ENCODE measurements at regions not wholly inside any gene's neighbourhood (a gene's known extent, or its start where the extent isn't known, plus 50 kb on each side); places are given as distances from the start of the nearest gene placed in this dataset.
A peak's percentile ranks its signal among the peaks of the same experiment; 100 is the strongest.
"Not testable (repeated sequence)": the region's sequence is repeated elsewhere in the genome, so short reads cannot be mapped to it uniquely, and the experiment has no call there.

DNA sequence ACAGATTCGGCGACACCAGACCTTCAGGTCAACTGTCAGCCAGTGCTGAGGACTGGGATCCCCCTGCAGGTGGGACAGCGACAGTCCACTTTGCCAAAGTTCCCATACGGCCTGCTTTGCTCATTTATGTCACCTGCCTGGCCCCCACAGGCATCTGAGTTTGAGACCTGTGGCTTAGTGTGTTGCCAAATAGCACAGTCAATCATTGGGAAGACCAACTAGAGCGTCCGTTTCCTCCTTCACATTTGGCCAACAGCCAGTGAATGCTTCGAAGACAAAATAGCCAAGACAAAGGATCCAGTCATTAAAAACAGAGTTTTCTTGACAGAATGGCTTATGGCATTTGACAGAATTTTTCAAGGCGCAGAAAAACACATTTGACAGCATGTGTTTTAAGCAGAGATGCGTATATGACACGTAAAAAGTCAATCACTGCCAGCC, 113.8 kb downstream of the ABCC12 start:
- H3K36me3 Mint-ChIP-seq, result no peaks in the 10 kb centered on the region
- no peak overlapping the region for H3K27ac Mint-ChIP-seq
- no peaks in the 10 kb centered on the region for H3K9me3 Mint-ChIP-seq
- H3K4me1 Mint-ChIP-seq, result no peaks in the 10 kb centered on the region
- H3K27me3 Mint-ChIP-seq, result peaks cover 3% of the 10 kb centered on the region
- ATAC-seq, result no peak
- H3K4me3 Mint-ChIP-seq, result no peak overlapping the region

- ATAC-seq, result no peak
- H3K36me3 Mint-ChIP-seq, result no peaks in the 10 kb centered on the region
These were observed 120.7 kb downstream of the ABCC12 start for GRCh38 chr16:48035142-48035541.

GRCh38 chr16:48030926-48031325, 124.9 kb downstream of the ABCC12 start:
- no peak for ATAC-seq
- Mint-ChIP-seq H3K4me3 (no peak overlapping the region), H3K4me1 (no peaks in the 10 kb centered on the region)

More at GRCh38 chr16:48035142-48035541, 120.7 kb downstream of the ABCC12 start:
- Mint-ChIP-seq H3K4me1 (no peaks in the 10 kb centered on the region), H3K4me3 (no peak overlapping the region), H3K27me3 (peaks cover 11% of the 10 kb centered on the region), H3K9me3 (peaks cover 2% of the 10 kb centered on the region), H3K27ac (no peak overlapping the region)

DNA sequence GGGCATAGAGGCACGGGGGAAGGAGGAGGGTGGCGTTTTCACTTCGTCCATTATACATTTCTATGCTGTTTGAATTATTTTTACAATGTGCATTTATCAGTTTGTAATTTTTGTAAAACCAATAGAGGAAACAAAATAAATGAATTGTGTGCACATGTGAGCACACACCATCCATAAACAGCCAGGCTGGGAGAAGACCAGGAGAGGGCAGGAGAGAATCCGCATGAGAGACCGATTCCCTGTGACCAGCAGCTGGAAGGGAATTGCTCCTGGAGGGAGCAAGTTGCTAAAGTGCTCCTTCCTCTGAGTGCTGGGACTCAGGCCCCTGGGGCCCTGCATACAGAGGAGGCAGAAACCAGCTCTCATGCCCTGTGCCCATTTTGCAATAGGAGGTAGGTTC, 126.0 kb downstream of the ABCC12 start:
- Mint-ChIP-seq H3K27me3 (peaks cover 11% of the 10 kb centered on the region), H3K9me3 (peaks cover 2% of the 10 kb centered on the region), H3K4me1 (no peaks in the 10 kb centered on the region), H3K4me3 (no peak overlapping the region), H3K36me3 (no peaks in the 10 kb centered on the region), H3K27ac (no peak overlapping the region)
- no peak for ATAC-seq

More at GRCh38 chr16:48030926-48031325, 124.9 kb downstream of the ABCC12 start:
- Mint-ChIP-seq H3K27ac (no peak overlapping the region), H3K9me3 (peaks cover 2% of the 10 kb centered on the region), H3K36me3 (no peaks in the 10 kb centered on the region), H3K27me3 (peaks cover 11% of the 10 kb centered on the region)

GRCh38 chr16:48025359-48025758, 130.4 kb downstream of the ABCC12 start:
- Mint-ChIP-seq H3K4me3 (no peak overlapping the region), H3K4me1 (no peaks in the 10 kb centered on the region), H3K36me3 (no peaks in the 10 kb centered on the region), H3K27ac (no peak overlapping the region), H3K9me3 (no peaks in the 10 kb centered on the region), H3K27me3 (peaks cover 18% of the 10 kb centered on the region)
- no peak for ATAC-seq

GRCh38 chr16:48024042-48024441, 131.8 kb downstream of the ABCC12 start:
- no peak for ATAC-seq
- Mint-ChIP-seq H3K4me3 (no peak overlapping the region), H3K36me3 (no peaks in the 10 kb centered on the region), H3K27ac (no peak overlapping the region), H3K4me1 (no peaks in the 10 kb centered on the region), H3K9me3 (no peaks in the 10 kb centered on the region), H3K27me3 (peaks cover 18% of the 10 kb centered on the region)

DNA sequence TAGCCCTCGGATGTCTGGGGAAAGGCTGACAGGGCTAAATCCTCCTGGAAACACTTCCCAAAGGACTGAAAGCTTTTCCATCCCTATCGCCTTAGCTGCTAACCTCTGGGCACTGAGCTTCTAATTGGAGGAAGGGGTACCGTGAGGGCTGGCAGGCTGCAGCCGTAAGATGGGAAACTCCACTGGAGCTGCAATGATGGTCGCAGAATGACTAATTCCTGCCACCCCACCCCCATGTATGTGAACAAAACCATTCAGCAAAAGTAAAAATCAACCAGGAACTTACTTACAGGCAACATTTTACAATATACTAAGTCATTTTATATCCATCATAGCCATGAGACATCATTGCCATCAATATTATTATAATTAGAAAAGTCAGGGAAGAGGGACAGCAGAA, 133.3 kb downstream of the ABCC12 start:
- Mint-ChIP-seq H3K4me3 (no peak overlapping the region), H3K4me1 (no peaks in the 10 kb centered on the region), H3K27me3 (peaks cover 18% of the 10 kb centered on the region), H3K27ac (no peak overlapping the region), H3K9me3 (no peaks in the 10 kb centered on the region), H3K36me3 (no peaks in the 10 kb centered on the region)
- ATAC-seq, result no peak

- H3K9me3 Mint-ChIP-seq, H3K36me3 Mint-ChIP-seq, H3K4me3 Mint-ChIP-seq, ATAC-seq, H3K4me1 Mint-ChIP-seq, H3K27ac Mint-ChIP-seq: not testable (repeated sequence)
- peaks cover 18% of the 10 kb centered on the region for H3K27me3 Mint-ChIP-seq
These were observed 135.2 kb downstream of the ABCC12 start for GRCh38 chr16:48020617-48021016.

GRCh38 chr16:48014349-48015135, 141.3 kb downstream of the ABCC12 start:
- Mint-ChIP-seq H3K36me3 (no peaks in the 10 kb centered on the region), H3K27ac (no peak overlapping the region), H3K27me3 (no peaks in the 10 kb centered on the region), H3K4me1 (peaks cover 11% of the 10 kb centered on the region), H3K4me3 (no peak overlapping the region), H3K9me3 (no peaks in the 10 kb centered on the region)
- ATAC-seq, result no peak

GRCh38 chr16:48013491-48013901, 142.3 kb downstream of the ABCC12 start:
- Mint-ChIP-seq H3K27ac (no peak overlapping the region), H3K9me3 (no peaks in the 10 kb centered on the region), H3K36me3 (no peaks in the 10 kb centered on the region), H3K4me3 (no peak overlapping the region), H3K27me3 (no peaks in the 10 kb centered on the region), H3K4me1 (peaks cover 11% of the 10 kb centered on the region)
- no peak for ATAC-seq

DNA sequence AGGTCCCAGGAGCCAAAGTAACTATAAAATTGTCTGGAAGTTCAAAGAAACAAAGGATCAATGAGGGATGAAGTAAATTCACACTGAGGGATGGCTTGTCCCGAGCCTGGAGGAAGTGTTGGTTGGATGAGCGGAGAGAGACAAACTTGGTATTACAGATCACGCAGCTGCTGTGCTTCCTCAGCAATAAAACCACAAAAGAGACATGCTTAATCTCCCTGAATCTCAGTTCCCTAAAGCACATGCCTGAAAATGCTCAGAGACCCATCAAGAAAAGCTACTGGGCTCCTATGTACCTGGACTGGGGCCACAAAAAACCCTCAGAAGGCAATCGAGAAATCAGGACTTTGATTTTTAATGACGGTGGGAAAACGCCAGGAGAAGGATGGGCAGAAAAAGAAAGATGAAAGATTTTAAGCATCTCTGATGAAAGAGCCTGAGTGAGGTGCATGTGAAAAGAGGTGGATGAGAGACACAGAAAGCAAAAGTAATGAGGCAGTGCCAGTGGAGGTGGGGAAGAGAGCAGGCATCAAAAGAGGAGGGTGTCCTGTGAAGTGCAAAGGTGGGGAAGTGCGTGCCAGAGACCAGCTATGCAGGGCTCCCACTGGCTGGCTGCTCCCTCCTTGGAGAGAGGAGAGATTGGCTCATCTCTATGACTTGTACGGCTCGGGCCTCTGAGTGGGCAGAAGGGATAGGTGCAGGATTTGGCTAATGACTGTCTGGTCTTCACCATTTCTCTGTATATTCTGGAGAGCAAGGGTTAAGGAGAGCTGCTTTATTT, 143.7 kb downstream of the ABCC12 start:
- H3K27me3 Mint-ChIP-seq, result no peaks in the 10 kb centered on the region
- H3K9me3 Mint-ChIP-seq, result no peaks in the 10 kb centered on the region
- ATAC-seq, result peak; percentile 47
- H3K4me1 Mint-ChIP-seq, result peaks cover 11% of the 10 kb centered on the region
- H3K4me3 Mint-ChIP-seq, result no peak overlapping the region
- H3K36me3 Mint-ChIP-seq, result no peaks in the 10 kb centered on the region
- no peak overlapping the region for H3K27ac Mint-ChIP-seq

GRCh38 chr16:48011466-48011865, 144.3 kb downstream of the ABCC12 start:
- ATAC-seq, result no peak
- Mint-ChIP-seq H3K27ac (no peak overlapping the region), H3K27me3 (no peaks in the 10 kb centered on the region), H3K4me1 (peaks cover 11% of the 10 kb centered on the region), H3K4me3 (no peak overlapping the region), H3K9me3 (peaks cover under 1% of the 10 kb centered on the region), H3K36me3 (no peaks in the 10 kb centered on the region)

GRCh38 chr16:48008011-48008525, 147.7 kb downstream of the ABCC12 start:
- Mint-ChIP-seq H3K4me1 (peaks cover 11% of the 10 kb centered on the region), H3K27ac (no peak overlapping the region), H3K36me3 (no peaks in the 10 kb centered on the region), H3K9me3 (peaks cover 3% of the 10 kb centered on the region), H3K4me3 (no peak overlapping the region), H3K27me3 (no peaks in the 10 kb centered on the region)
- ATAC-seq, result no peak

GRCh38 chr16:48004141-48004695, 151.6 kb downstream of the ABCC12 start:
- H3K4me1 Mint-ChIP-seq, result no peaks in the 10 kb centered on the region
- ATAC-seq, result no peak
- peaks cover 3% of the 10 kb centered on the region for H3K9me3 Mint-ChIP-seq
- H3K27ac Mint-ChIP-seq, result no peak overlapping the region
- no peaks in the 10 kb centered on the region for H3K36me3 Mint-ChIP-seq
- H3K4me3 Mint-ChIP-seq, result no peak overlapping the region
- peaks cover 8% of the 10 kb centered on the region for H3K27me3 Mint-ChIP-seq

GRCh38 chr16:48003206-48003907, 152.4 kb downstream of the ABCC12 start:
- ATAC-seq, result no peak
- Mint-ChIP-seq H3K36me3 (no peaks in the 10 kb centered on the region), H3K27ac (no peak overlapping the region), H3K9me3 (peaks cover 3% of the 10 kb centered on the region), H3K4me1 (no peaks in the 10 kb centered on the region), H3K27me3 (peaks cover 8% of the 10 kb centered on the region), H3K4me3 (no peak overlapping the region)
